AG10803 (cell line): ENCODE measurements at regions not wholly inside any gene's neighbourhood (a gene's known extent, or its start where the extent isn't known, plus 50 kb on each side); places are given as distances from the start of the nearest gene placed in this dataset.

Source experiments
- DNase-seq: peaks from one replicate; pipeline ENCODE4 v3.0.0; 2010; ENCODE audit warnings: low read depth
- H3K4me3 ChIP-seq: 2 replicates; pipeline ENCODE4 v1.5.1; 2011; ENCODE audit warnings: mild to moderate bottlenecking, low read length, control low read depth
- CTCF ChIP-seq: conservative IDR thresholded peaks from 2 replicates; pipeline ENCODE4 v1.5.1; 2011; ENCODE audit warnings: mild to moderate bottlenecking, low read length, control low read depth, inconsistent platforms

GRCh38 chr6:170032706-170033309 is 258.1 kb downstream of the DLL1 start:
- H3K4me3 ChIP-seq: no peak overlapping the region
- no peak for TF ChIP-seq CTCF
- no peak for DNase-seq

- H3K4me3 ChIP-seq: no peak overlapping the region
- DNase-seq: no peak
- TF ChIP-seq CTCF: no peak
Observed at GRCh38 chr6:170032197-170032596, 258.7 kb downstream of the DLL1 start.

- DNase-seq: no peak
- no peak overlapping the region for H3K4me3 ChIP-seq
- no peak for TF ChIP-seq CTCF
Observed at GRCh38 chr6:170031684-170032121, 259.2 kb downstream of the DLL1 start.

GRCh38 chr6:170030821-170031471 is 259.9 kb downstream of the DLL1 start:
- H3K4me3 ChIP-seq: no peak overlapping the region
- peak; percentile 11 for DNase-seq
- no peak for TF ChIP-seq CTCF

- TF ChIP-seq CTCF: no peak
- no peak overlapping the region for H3K4me3 ChIP-seq
- no peak for DNase-seq
Observed at GRCh38 chr6:170030284-170030815, 260.5 kb downstream of the DLL1 start.

GRCh38 chr6:170029416-170030283 is 261.2 kb downstream of the DLL1 start:
- no peak overlapping the region for H3K4me3 ChIP-seq
- TF ChIP-seq CTCF: no peak
- DNase-seq: no peak
